Stromal cell of bone marrow (primary cell): ENCODE measurements at regions not wholly inside any gene's neighbourhood (a gene's known extent, or its start where the extent isn't known, plus 50 kb on each side); places are given as distances from the start of the nearest gene placed in this dataset.

Experiments
- DNase-seq: peaks from one replicate; pipeline ENCODE4 v3.0.0-alpha.2; 2012; ENCODE audit warnings: low read depth

GRCh38 chr15:81483496-81483895 is 109.5 kb upstream of the TMC3 start:
- no peak for DNase-seq

- no peak for DNase-seq
Observed at GRCh38 chr15:81481346-81481745, 107.3 kb upstream of the TMC3 start.

- DNase-seq, result peak; percentile 29
Observed at GRCh38 chr15:81480645-81481053, 106.6 kb upstream of the TMC3 start.

GRCh38 chr15:81478354-81478753 is 104.3 kb upstream of the TMC3 start:
- DNase-seq, result no peak

GRCh38 chr15:81475926-81476325 is 101.9 kb upstream of the TMC3 start:
- DNase-seq, result no peak

- no peak for DNase-seq
Observed at GRCh38 chr15:81475471-81475870, 101.5 kb upstream of the TMC3 start.

GRCh38 chr15:81473946-81474345 is 99.9 kb upstream of the TMC3 start:
- no peak for DNase-seq

- DNase-seq, result no peak
Observed at GRCh38 chr15:81473177-81473576, 99.2 kb upstream of the TMC3 start.

GRCh38 chr15:81471151-81471550 is 97.1 kb upstream of the TMC3 start:
- DNase-seq, result no peak

- no peak for DNase-seq
Observed at GRCh38 chr15:81469154-81469553, 95.1 kb upstream of the TMC3 start.

GRCh38 chr15:81466741-81467140 is 92.7 kb upstream of the TMC3 start:
- DNase-seq, result no peak

- DNase-seq, result no peak
Observed at GRCh38 chr15:81454024-81454423, 80.0 kb upstream of the TMC3 start.

GRCh38 chr15:81450721-81451120 is 76.7 kb upstream of the TMC3 start:
- DNase-seq, result no peak

- no peak for DNase-seq
Observed at GRCh38 chr15:81449836-81450474, 75.9 kb upstream of the TMC3 start.

- no peak for DNase-seq
Observed at GRCh38 chr15:81443040-81443820, 69.2 kb upstream of the TMC3 start.

- DNase-seq, result no peak
Observed at GRCh38 chr15:81442454-81442853, 68.4 kb upstream of the TMC3 start.

GRCh38 chr15:81434851-81435250 is 60.8 kb upstream of the TMC3 start:
- DNase-seq, result no peak

GRCh38 chr15:81433462-81433861 is 59.4 kb upstream of the TMC3 start:
- DNase-seq, result no peak

GRCh38 chr15:81432179-81432578 is 58.2 kb upstream of the TMC3 start:
- DNase-seq, result no peak

GRCh38 chr15:81427176-81427575 is 53.2 kb upstream of the TMC3 start:
- no peak for DNase-seq

GRCh38 chr15:81425905-81426304 is 51.9 kb upstream of the TMC3 start:
- DNase-seq, result no peak
